Suprapubic skin (tissue), 4 donors: ENCODE measurements at regions not wholly inside any gene's neighbourhood (a gene's known extent, or its start where the extent isn't known, plus 50 kb on each side); places are given as distances from the start of the nearest gene placed in this dataset.

Experiments
- DNase-seq, 2 donors: peaks; one replicate each; pipeline ENCODE4 v3.0.0-alpha.2; 2019; ENCODE audit warnings: low spot score in 2 of 2
- H3K27ac ChIP-seq: fragments of 200-600 bp; sonication (generic); one replicate; pipeline ENCODE4 v1.5.1; 2019
- H3K27me3 ChIP-seq: fragments of 200-600 bp; sonication (generic); one replicate; pipeline ENCODE4 v1.5.1; 2019
- H3K36me3 ChIP-seq: fragments of 200-600 bp; sonication (generic); one replicate; pipeline ENCODE4 v1.5.1; 2019
- H3K4me1 ChIP-seq: fragments of 200-600 bp; sonication (generic); one replicate; pipeline ENCODE4 v1.5.1; 2019
- H3K4me3 ChIP-seq: fragments of 200-600 bp; sonication (generic); one replicate; pipeline ENCODE4 v1.5.1; 2019; ENCODE audit warnings: mild to moderate bottlenecking
- H3K9me3 ChIP-seq: fragments of 200-600 bp; sonication (generic); one replicate; pipeline ENCODE4 v1.5.1; 2019
- CTCF ChIP-seq, 2 donors: fragments of 200-600 bp in 1 of 2; fragments of 450-650 bp in 1 of 2; sonication (generic) in 1 of 2; IDR thresholded peaks; one replicate each; pipeline ENCODE4 v1.5.1; 2016 to 2019; ENCODE audit warnings: antibody characterized with exemption in 2 of 2, mild to moderate bottlenecking in 1 of 2, moderate library complexity in 1 of 2
- EP300 ChIP-seq: sonication (generic); formaldehyde crosslinking; IDR thresholded peaks from one replicate; pipeline ENCODE4 v1.6.1; 2017; ENCODE audit warnings: antibody characterized with exemption
- POLR2A ChIP-seq, 2 donors: fragments of 450-650 bp; IDR thresholded peaks; one replicate each; pipeline ENCODE4 v1.6.1; 2017; ENCODE audit warnings: antibody characterized with exemption in 2 of 2, mild to moderate bottlenecking in 2 of 2, moderate library complexity in 2 of 2
- POLR2AphosphoS5 ChIP-seq, 3 donors: sonication (generic); formaldehyde crosslinking; IDR thresholded peaks; one replicate each; pipeline ENCODE4 v1.6.1; 2017; ENCODE audit warnings: antibody characterized with exemption in 3 of 3
- WGBS: methylation state at CpG from one replicate; pipeline ENCODE4 v1.1.5; 2018; 5-methylcytosine and 5-hydroxymethylcytosine counted together

GRCh38 chr1:227459326-227459841, 104.0 kb upstream of the ZNF678 start:
- Histone ChIP-seq H3K4me1 (no peaks in the 10 kb centered on the region), H3K4me3 (no peak overlapping the region), H3K9me3 (no peaks in the 10 kb centered on the region), H3K27ac (no peak overlapping the region), H3K36me3 (no peaks in the 10 kb centered on the region), H3K27me3 (peaks cover 20% of the 10 kb centered on the region)
- TF ChIP-seq POLR2A (IDR thresholded peaks at IDR 0.05): no peak
- TF ChIP-seq CTCF (IDR thresholded peaks at IDR 0.05): no peak
- TF ChIP-seq POLR2AphosphoS5 (IDR thresholded peaks at IDR 0.05): no peak
- no peak for TF ChIP-seq EP300
- DNase-seq: no peak

- no peaks in the 10 kb centered on the region for H3K4me1 ChIP-seq
- H3K36me3 ChIP-seq: no peaks in the 10 kb centered on the region
- DNase-seq: no peak
- WGBS: 53% methylated on average over 4 of the region's 4 CpGs
- H3K9me3 ChIP-seq: no peaks in the 10 kb centered on the region
- H3K4me3 ChIP-seq: no peak overlapping the region
- no peak for TF ChIP-seq CTCF (IDR thresholded peaks at IDR 0.05)
- TF ChIP-seq POLR2AphosphoS5 (IDR thresholded peaks at IDR 0.05): no peak
- no peak for TF ChIP-seq POLR2A (IDR thresholded peaks at IDR 0.05)
- no peak for TF ChIP-seq EP300
- peaks cover 41% of the 10 kb centered on the region for H3K27me3 ChIP-seq
- H3K27ac ChIP-seq: no peak overlapping the region
These were observed 108.7 kb upstream of the ZNF678 start for GRCh38 chr1:227454686-227455085.

- Histone ChIP-seq H3K27ac (no peak overlapping the region), H3K4me3 (no peak overlapping the region), H3K36me3 (no peaks in the 10 kb centered on the region), H3K4me1 (no peaks in the 10 kb centered on the region), H3K9me3 (no peaks in the 10 kb centered on the region), H3K27me3 (peaks cover 41% of the 10 kb centered on the region)
- no peak for TF ChIP-seq EP300
- 65% methylated on average over 9 of the region's 9 CpGs for WGBS
- no peak for DNase-seq
These were observed 109.6 kb upstream of the ZNF678 start for GRCh38 chr1:227453631-227454355.

GRCh38 chr1:227451954-227452353, 111.4 kb upstream of the ZNF678 start:
- no peak for DNase-seq
- Histone ChIP-seq H3K27me3 (peaks cover 38% of the 10 kb centered on the region), H3K4me1 (no peaks in the 10 kb centered on the region), H3K27ac (no peak overlapping the region), H3K36me3 (no peaks in the 10 kb centered on the region), H3K4me3 (no peak overlapping the region), H3K9me3 (no peaks in the 10 kb centered on the region)
- TF ChIP-seq EP300: no peak
- no peak for TF ChIP-seq CTCF (IDR thresholded peaks at IDR 0.05)
- no peak for TF ChIP-seq POLR2A (IDR thresholded peaks at IDR 0.05)
- no peak for TF ChIP-seq POLR2AphosphoS5 (IDR thresholded peaks at IDR 0.05)

GRCh38 chr1:227451057-227451456, 112.3 kb upstream of the ZNF678 start:
- H3K27ac ChIP-seq: no peak overlapping the region

More at GRCh38 chr1:227451057-227451456, 112.3 kb upstream of the ZNF678 start:
- Histone ChIP-seq H3K9me3 (no peaks in the 10 kb centered on the region), H3K4me1 (no peaks in the 10 kb centered on the region), H3K27me3 (peaks cover 38% of the 10 kb centered on the region), H3K36me3 (no peaks in the 10 kb centered on the region), H3K4me3 (no peak overlapping the region)
- no peak for DNase-seq
- WGBS: 87% methylated on average over 2 of the region's 2 CpGs
- TF ChIP-seq CTCF (IDR thresholded peaks at IDR 0.05): no peak
